ENCODE measurements at regions not wholly inside any gene's neighbourhood (a gene's known extent, or its start where the extent isn't known, plus 50 kb on each side); places are given as distances from the start of the nearest gene placed in this dataset.
"Not testable (repeated sequence)": the region's sequence is repeated elsewhere in the genome, so short reads cannot be mapped to it uniquely, and the experiment has no call there.

- no peak overlapping the region for H3K27ac Mint-ChIP-seq
- no peaks in the 10 kb centered on the region for H3K4me1 Mint-ChIP-seq
- H3K27me3 Mint-ChIP-seq: peaks cover 52% of the 10 kb centered on the region
- no peaks in the 10 kb centered on the region for H3K9me3 Mint-ChIP-seq
- H3K36me3 Mint-ChIP-seq: no peaks in the 10 kb centered on the region
- no peak overlapping the region for H3K4me3 Mint-ChIP-seq
- DNase-seq: no peak
Observed at GRCh38 chr11:19428206-19429002, 187.7 kb upstream of the E2F8 start.

GRCh38 chr11:19426756-19427403 lies 186.1 kb upstream of the E2F8 start:
- peaks cover 49% of the 10 kb centered on the region for H3K27me3 Mint-ChIP-seq
- DNase-seq: no peak
- no peaks in the 10 kb centered on the region for H3K4me1 Mint-ChIP-seq
- no peak overlapping the region for H3K27ac Mint-ChIP-seq
- H3K36me3 Mint-ChIP-seq: no peaks in the 10 kb centered on the region
- H3K9me3 Mint-ChIP-seq: no peaks in the 10 kb centered on the region
- H3K4me3 Mint-ChIP-seq: no peak overlapping the region

- no peak overlapping the region for H3K27ac Mint-ChIP-seq
- H3K4me1 Mint-ChIP-seq: no peaks in the 10 kb centered on the region
- no peak for DNase-seq
- H3K27me3 Mint-ChIP-seq: peaks cover 42% of the 10 kb centered on the region
- H3K36me3 Mint-ChIP-seq: no peaks in the 10 kb centered on the region
- no peaks in the 10 kb centered on the region for H3K9me3 Mint-ChIP-seq
- H3K4me3 Mint-ChIP-seq: no peak overlapping the region
Observed at GRCh38 chr11:19426011-19426755, 185.4 kb upstream of the E2F8 start.

- Mint-ChIP-seq H3K27ac (no peak overlapping the region), H3K27me3 (peaks cover 22% of the 10 kb centered on the region), H3K4me3 (no peak overlapping the region), H3K9me3 (peaks cover 3% of the 10 kb centered on the region), H3K36me3 (no peaks in the 10 kb centered on the region), H3K4me1 (no peaks in the 10 kb centered on the region)
- DNase-seq: no peak
Observed at GRCh38 chr11:19422276-19422675, 181.5 kb upstream of the E2F8 start.

- Mint-ChIP-seq H3K36me3 (no peaks in the 10 kb centered on the region), H3K27me3 (peaks cover 10% of the 10 kb centered on the region), H3K4me3 (no peak overlapping the region), H3K9me3 (peaks cover 8% of the 10 kb centered on the region), H3K27ac (no peak overlapping the region), H3K4me1 (no peaks in the 10 kb centered on the region)
- DNase-seq: no peak
Observed at GRCh38 chr11:19420868-19421533, 180.3 kb upstream of the E2F8 start.

- H3K4me1 Mint-ChIP-seq: no peaks in the 10 kb centered on the region
- H3K36me3 Mint-ChIP-seq: no peaks in the 10 kb centered on the region
- DNase-seq: no peak
- peaks cover 10% of the 10 kb centered on the region for H3K9me3 Mint-ChIP-seq
- H3K4me3 Mint-ChIP-seq: no peak overlapping the region
- no peak overlapping the region for H3K27ac Mint-ChIP-seq
- H3K27me3 Mint-ChIP-seq: peaks cover 6% of the 10 kb centered on the region
Observed at GRCh38 chr11:19419808-19420207, 179.1 kb upstream of the E2F8 start.

- no peak overlapping the region for H3K27ac Mint-ChIP-seq
- no peak overlapping the region for H3K4me3 Mint-ChIP-seq
- no peaks in the 10 kb centered on the region for H3K4me1 Mint-ChIP-seq
Observed at GRCh38 chr11:19419021-19419750, 178.4 kb upstream of the E2F8 start.

GRCh38 chr11:19418221-19418620 lies 177.5 kb upstream of the E2F8 start:
- Mint-ChIP-seq H3K4me1 (no peaks in the 10 kb centered on the region), H3K27me3 (peaks cover 8% of the 10 kb centered on the region), H3K4me3 (no peak overlapping the region), H3K36me3 (no peaks in the 10 kb centered on the region), H3K9me3 (peaks cover 12% of the 10 kb centered on the region), H3K27ac (no peak overlapping the region)
- no peak for DNase-seq

More at GRCh38 chr11:19419021-19419750, 178.4 kb upstream of the E2F8 start:
- no peak for DNase-seq
- Mint-ChIP-seq H3K36me3 (no peaks in the 10 kb centered on the region), H3K9me3 (peaks cover 10% of the 10 kb centered on the region), H3K27me3 (peaks cover 8% of the 10 kb centered on the region)

- H3K27ac Mint-ChIP-seq: not testable (repeated sequence)
Observed at GRCh38 chr11:19412070-19412469, 171.3 kb upstream of the E2F8 start.

GRCh38 chr11:19410032-19410431 lies 169.3 kb upstream of the E2F8 start:
- H3K4me1 Mint-ChIP-seq: no peaks in the 10 kb centered on the region
- DNase-seq: no peak

More at GRCh38 chr11:19412070-19412469, 171.3 kb upstream of the E2F8 start:
- not testable (repeated sequence) for DNase-seq, H3K36me3 Mint-ChIP-seq, H3K4me1 Mint-ChIP-seq, H3K9me3 Mint-ChIP-seq, H3K4me3 Mint-ChIP-seq
- peaks cover 33% of the 10 kb centered on the region for H3K27me3 Mint-ChIP-seq

GRCh38 chr11:19409307-19409706 lies 168.6 kb upstream of the E2F8 start:
- DNase-seq: no peak
- Mint-ChIP-seq H3K36me3 (no peaks in the 10 kb centered on the region), H3K27me3 (peaks cover 28% of the 10 kb centered on the region), H3K9me3 (peaks cover 3% of the 10 kb centered on the region), H3K27ac (no peak overlapping the region), H3K4me1 (no peaks in the 10 kb centered on the region), H3K4me3 (no peak overlapping the region)

More at GRCh38 chr11:19410032-19410431, 169.3 kb upstream of the E2F8 start:
- no peaks in the 10 kb centered on the region for H3K36me3 Mint-ChIP-seq
- H3K27ac Mint-ChIP-seq: no peak overlapping the region
- peaks cover 34% of the 10 kb centered on the region for H3K27me3 Mint-ChIP-seq
- peaks cover 3% of the 10 kb centered on the region for H3K9me3 Mint-ChIP-seq
- no peak overlapping the region for H3K4me3 Mint-ChIP-seq

- Mint-ChIP-seq H3K9me3 (no peaks in the 10 kb centered on the region), H3K36me3 (no peaks in the 10 kb centered on the region), H3K4me1 (no peaks in the 10 kb centered on the region), H3K27ac (no peak overlapping the region), H3K4me3 (no peak overlapping the region), H3K27me3 (peaks cover 26% of the 10 kb centered on the region)
- DNase-seq: no peak
Observed at GRCh38 chr11:19407677-19408270, 167.0 kb upstream of the E2F8 start.

- Mint-ChIP-seq H3K9me3 (no peaks in the 10 kb centered on the region), H3K4me3 (no peak overlapping the region), H3K4me1 (no peaks in the 10 kb centered on the region), H3K36me3 (no peaks in the 10 kb centered on the region), H3K27ac (no peak overlapping the region), H3K27me3 (peaks cover 14% of the 10 kb centered on the region)
- DNase-seq: no peak
Observed at GRCh38 chr11:19405966-19406365, 165.2 kb upstream of the E2F8 start.

GRCh38 chr11:19404787-19405186 lies 164.0 kb upstream of the E2F8 start:
- H3K27me3 Mint-ChIP-seq: peaks cover 9% of the 10 kb centered on the region
- H3K4me1 Mint-ChIP-seq: no peaks in the 10 kb centered on the region
- H3K27ac Mint-ChIP-seq: no peak overlapping the region
- no peak overlapping the region for H3K4me3 Mint-ChIP-seq
- no peak for DNase-seq
- no peaks in the 10 kb centered on the region for H3K9me3 Mint-ChIP-seq
- H3K36me3 Mint-ChIP-seq: no peaks in the 10 kb centered on the region
